ENCODE measurements at regions not wholly inside any gene's neighbourhood (a gene's known extent, or its start where the extent isn't known, plus 50 kb on each side); places are given as distances from the start of the nearest gene placed in this dataset.

DNA sequence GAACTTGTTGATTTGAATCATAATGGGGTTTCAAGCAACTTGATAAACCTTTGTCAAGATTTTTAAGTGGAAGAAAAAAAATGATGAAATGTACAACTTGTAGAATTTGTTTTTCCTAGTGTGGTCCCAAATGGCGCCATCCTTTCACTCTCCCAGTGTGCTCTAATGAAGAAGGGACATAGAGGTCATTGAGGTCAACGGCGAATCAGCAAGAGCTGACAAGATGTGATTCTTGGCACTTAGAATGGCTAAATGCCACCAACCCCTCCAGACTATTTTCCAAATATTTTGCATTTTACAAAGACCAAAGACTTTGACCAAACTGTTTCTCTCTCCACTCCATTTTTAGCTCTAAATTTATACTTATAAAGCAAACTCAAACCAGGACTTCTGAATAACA, 320.2 kb upstream of the MME start:
- no peaks in the 10 kb centered on the region for H3K9me3 ChIP-seq (ENCODE audit: low read length)
- H3K4me2 ChIP-seq (ENCODE audit: low read length): no peak overlapping the region
- H3K27me3 ChIP-seq (ENCODE audit: insufficient read depth, low read depth, low read length): no peaks in the 10 kb centered on the region
- no peak overlapping the region for H2AFZ ChIP-seq (ENCODE audit: low read depth, low read length)
- no peaks in the 10 kb centered on the region for H3K79me2 ChIP-seq (replicated peaks; ENCODE audit: insufficient read depth, low read length)
- TF ChIP-seq, protein P1, sequence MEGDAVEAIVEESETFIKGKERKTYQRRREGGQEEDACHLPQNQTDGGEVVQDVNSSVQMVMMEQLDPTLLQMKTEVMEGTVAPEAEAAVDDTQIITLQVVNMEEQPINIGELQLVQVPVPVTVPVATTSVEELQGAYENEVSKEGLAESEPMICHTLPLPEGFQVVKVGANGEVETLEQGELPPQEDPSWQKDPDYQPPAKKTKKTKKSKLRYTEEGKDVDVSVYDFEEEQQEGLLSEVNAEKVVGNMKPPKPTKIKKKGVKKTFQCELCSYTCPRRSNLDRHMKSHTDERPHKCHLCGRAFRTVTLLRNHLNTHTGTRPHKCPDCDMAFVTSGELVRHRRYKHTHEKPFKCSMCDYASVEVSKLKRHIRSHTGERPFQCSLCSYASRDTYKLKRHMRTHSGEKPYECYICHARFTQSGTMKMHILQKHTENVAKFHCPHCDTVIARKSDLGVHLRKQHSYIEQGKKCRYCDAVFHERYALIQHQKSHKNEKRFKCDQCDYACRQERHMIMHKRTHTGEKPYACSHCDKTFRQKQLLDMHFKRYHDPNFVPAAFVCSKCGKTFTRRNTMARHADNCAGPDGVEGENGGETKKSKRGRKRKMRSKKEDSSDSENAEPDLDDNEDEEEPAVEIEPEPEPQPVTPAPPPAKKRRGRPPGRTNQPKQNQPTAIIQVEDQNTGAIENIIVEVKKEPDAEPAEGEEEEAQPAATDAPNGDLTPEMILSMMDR (IDR thresholded peaks at IDR 0.05; ENCODE audit: poor library complexity, severe bottlenecking): no peak
- TF ChIP-seq, protein P2, sequence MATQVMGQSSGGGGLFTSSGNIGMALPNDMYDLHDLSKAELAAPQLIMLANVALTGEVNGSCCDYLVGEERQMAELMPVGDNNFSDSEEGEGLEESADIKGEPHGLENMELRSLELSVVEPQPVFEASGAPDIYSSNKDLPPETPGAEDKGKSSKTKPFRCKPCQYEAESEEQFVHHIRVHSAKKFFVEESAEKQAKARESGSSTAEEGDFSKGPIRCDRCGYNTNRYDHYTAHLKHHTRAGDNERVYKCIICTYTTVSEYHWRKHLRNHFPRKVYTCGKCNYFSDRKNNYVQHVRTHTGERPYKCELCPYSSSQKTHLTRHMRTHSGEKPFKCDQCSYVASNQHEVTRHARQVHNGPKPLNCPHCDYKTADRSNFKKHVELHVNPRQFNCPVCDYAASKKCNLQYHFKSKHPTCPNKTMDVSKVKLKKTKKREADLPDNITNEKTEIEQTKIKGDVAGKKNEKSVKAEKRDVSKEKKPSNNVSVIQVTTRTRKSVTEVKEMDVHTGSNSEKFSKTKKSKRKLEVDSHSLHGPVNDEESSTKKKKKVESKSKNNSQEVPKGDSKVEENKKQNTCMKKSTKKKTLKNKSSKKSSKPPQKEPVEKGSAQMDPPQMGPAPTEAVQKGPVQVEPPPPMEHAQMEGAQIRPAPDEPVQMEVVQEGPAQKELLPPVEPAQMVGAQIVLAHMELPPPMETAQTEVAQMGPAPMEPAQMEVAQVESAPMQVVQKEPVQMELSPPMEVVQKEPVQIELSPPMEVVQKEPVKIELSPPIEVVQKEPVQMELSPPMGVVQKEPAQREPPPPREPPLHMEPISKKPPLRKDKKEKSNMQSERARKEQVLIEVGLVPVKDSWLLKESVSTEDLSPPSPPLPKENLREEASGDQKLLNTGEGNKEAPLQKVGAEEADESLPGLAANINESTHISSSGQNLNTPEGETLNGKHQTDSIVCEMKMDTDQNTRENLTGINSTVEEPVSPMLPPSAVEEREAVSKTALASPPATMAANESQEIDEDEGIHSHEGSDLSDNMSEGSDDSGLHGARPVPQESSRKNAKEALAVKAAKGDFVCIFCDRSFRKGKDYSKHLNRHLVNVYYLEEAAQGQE (IDR thresholded peaks at IDR 0.05; ENCODE audit: borderline replicate concordance): no peak
- no peak overlapping the region for H3K9ac ChIP-seq (ENCODE audit: low read length)
- H3K27ac ChIP-seq (ENCODE audit: low read length): no peak overlapping the region
- H3F3A ChIP-seq (ENCODE audit: insufficient read depth, low read length, poor library complexity, severe bottlenecking): no peaks in the 10 kb centered on the region
- H3K4me3 ChIP-seq (ENCODE audit: low read length): no peak overlapping the region
- no peaks in the 10 kb centered on the region for H4K20me1 ChIP-seq (ENCODE audit: insufficient read depth)
- no peaks in the 10 kb centered on the region for H3K36me3 ChIP-seq (ENCODE audit: insufficient read depth, low read length)
- H3K9me2 ChIP-seq (ENCODE audit: insufficient read depth, low read length): no peaks in the 10 kb centered on the region

DNA sequence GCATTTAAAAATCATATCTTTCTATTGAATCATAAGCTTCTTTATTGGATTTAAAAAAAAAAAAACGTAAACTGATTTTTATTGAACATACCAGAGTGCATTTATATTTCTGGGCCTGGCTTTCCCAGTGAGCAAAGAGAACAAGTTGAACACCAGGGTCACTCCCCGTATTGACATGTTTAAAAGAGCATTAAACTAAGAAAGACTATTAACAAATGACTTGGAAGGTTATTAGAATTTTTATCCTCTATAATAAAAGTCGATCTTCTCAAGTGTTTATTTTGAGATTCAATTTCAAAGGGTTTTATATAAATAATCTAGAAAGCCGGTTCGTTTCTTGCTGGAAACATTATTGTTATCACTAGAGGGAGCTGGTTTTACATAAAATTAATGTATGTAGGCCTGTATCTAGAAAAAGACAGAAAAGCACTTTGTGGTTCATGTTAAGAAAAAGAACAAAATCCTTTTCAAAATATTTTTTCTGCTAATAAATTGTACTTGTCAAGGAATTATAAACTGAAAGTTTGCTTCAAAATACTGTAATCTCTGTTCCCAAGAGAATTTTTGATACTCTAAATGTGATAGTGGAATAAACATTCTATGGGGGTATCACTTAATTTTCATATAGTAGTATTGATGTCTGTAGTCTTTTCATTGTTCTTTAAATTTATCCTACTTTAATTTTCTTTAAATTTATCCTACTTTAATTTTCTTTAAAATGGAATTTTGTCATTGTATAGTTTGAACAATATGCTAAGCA, 321.8 kb upstream of the MME start:
- TF ChIP-seq, protein P2 (IDR thresholded peaks at IDR 0.05; ENCODE audit: borderline replicate concordance): no peak
- TF ChIP-seq MXI1 (conservative IDR thresholded peaks at IDR 0.05; ENCODE audit: poor library complexity, severe bottlenecking) (no peak), EP300 (conservative IDR thresholded peaks at IDR 0.05; ENCODE audit: poor library complexity, severe bottlenecking) (no peak), SMC3 (conservative IDR thresholded peaks at IDR 0.05; ENCODE audit: poor library complexity) (peak; percentile 84), RAD21 (conservative IDR thresholded peaks at IDR 0.05) (peak; percentile 78), POLR2AphosphoS5 (IDR thresholded peaks at IDR 0.05) (no peak), TAF1 (IDR thresholded peaks at IDR 0.05; ENCODE audit: low read depth) (no peak), EZH2 (IDR thresholded peaks at IDR 0.05; ENCODE audit: borderline replicate concordance, insufficient read depth, low read length, poor library complexity, severe bottlenecking) (no peak)
- TF ChIP-seq, protein P1 (IDR thresholded peaks at IDR 0.05; ENCODE audit: poor library complexity, severe bottlenecking): peak; percentile 70
- H2AFZ ChIP-seq (ENCODE audit: low read depth, low read length): no peak overlapping the region

More for the DNA sequence above, 321.8 kb upstream of the MME start:
- Histone ChIP-seq H4K20me1 (ENCODE audit: insufficient read depth) (no peaks in the 10 kb centered on the region), H3K9me2 (ENCODE audit: insufficient read depth, low read length) (no peaks in the 10 kb centered on the region), H3K9me3 (ENCODE audit: low read length) (no peaks in the 10 kb centered on the region), H3K36me3 (ENCODE audit: insufficient read depth, low read length) (no peaks in the 10 kb centered on the region), H3F3A (ENCODE audit: insufficient read depth, low read length, poor library complexity, severe bottlenecking) (no peaks in the 10 kb centered on the region), H3K27me3 (ENCODE audit: insufficient read depth, low read depth, low read length) (no peaks in the 10 kb centered on the region), H3K4me3 (ENCODE audit: low read length) (no peak overlapping the region), H3K4me2 (ENCODE audit: low read length) (no peak overlapping the region), H3K79me2 (replicated peaks; ENCODE audit: insufficient read depth, low read length) (no peaks in the 10 kb centered on the region), H3K9ac (ENCODE audit: low read length) (no peak overlapping the region), H3K27ac (ENCODE audit: low read length) (no peak overlapping the region)

Measured in neural cell (in vitro differentiated cells).